ENCODE measurements at regions not wholly inside any gene's neighbourhood (a gene's known extent, or its start where the extent isn't known, plus 50 kb on each side); places are given as distances from the start of the nearest gene placed in this dataset.

- Histone ChIP-seq H3K27ac (ENCODE audit: low read length) (no peak overlapping the region), H3K4me1 (ENCODE audit: control insufficient read depth, insufficient read depth, low read length) (0 out of 2 replicates have a peak, but pooled peaks cover 2% of the 10 kb centered on the region), H3K4me3 (ENCODE audit: low read depth in 2 of 2, low read length in 2 of 2) (no peak overlapping the region), H3K9me3 (ENCODE audit: control insufficient read depth, insufficient read depth, low read depth, low read length) (no peaks in the 10 kb centered on the region), H3K27me3 (ENCODE audit: control insufficient read depth, insufficient read depth, low read length) (no peaks in the 10 kb centered on the region), H3K36me3 (ENCODE audit: control insufficient read depth, insufficient read depth, low read length) (no peaks in the 10 kb centered on the region)
- ATAC-seq, result no peak
- POLR2A ChIA-PET, result interaction anchor here (0.6 kb wide), 1 partner anchor 24 kb away, joined by 16 read pairs; no protein-coding TSS in a partner anchor
- BruUV-seq (replicated peaks), result no TSS peak
- DNase-seq (ENCODE audit: low read depth, low spot score), result no peak
- TF ChIP-seq TCF7L2 (IDR thresholded peaks at IDR 0.05; ENCODE audit: low read depth, low read length), result no peak
- no peak for TF ChIP-seq REST (IDR thresholded peaks at IDR 0.05; ENCODE audit: insufficient read depth in 1 of 2, low read depth in 2 of 2, low read length in 1 of 2)
- TF ChIP-seq POLR2AphosphoS5 (IDR thresholded peaks at IDR 0.05; ENCODE audit: low read depth, low read length), result no peak
- no peak for TF ChIP-seq SIN3A (IDR thresholded peaks at IDR 0.05; ENCODE audit: borderline replicate concordance, insufficient read depth, low read depth, low read length)
- no peak for TF ChIP-seq CTCF (IDR thresholded peaks at IDR 0.05)
- intact Hi-C loops (cut with micrococcal nuclease; ENCODE audit: unreplicated experiment), result no loop called here
- in situ Hi-C loops (cut with HindIII; ENCODE audit: low pct_unique_long_range_greater_than_20kb, low sequenced_read_pairs), result no loop called here
- CTCF ChIA-PET, result no interaction called here
Measured at GRCh38 chr2:113826346-113827285, 63.3 kb upstream of the ACTR3 start.

- Histone ChIP-seq H3K4me3 (ENCODE audit: low read depth in 2 of 2, low read length in 2 of 2) (no peak overlapping the region), H3K9me3 (ENCODE audit: control insufficient read depth, insufficient read depth, low read depth, low read length) (no peaks in the 10 kb centered on the region), H3K36me3 (ENCODE audit: control insufficient read depth, insufficient read depth, low read length) (no peaks in the 10 kb centered on the region), H3K27me3 (ENCODE audit: control insufficient read depth, insufficient read depth, low read length) (no peaks in the 10 kb centered on the region), H3K4me1 (ENCODE audit: control insufficient read depth, insufficient read depth, low read length) (peaks cover 4% of the 10 kb centered on the region), H3K27ac (ENCODE audit: low read length) (no peak overlapping the region)
- ChIA-PET CTCF (no interaction called here), POLR2A (no interaction called here)
- in situ Hi-C loops (cut with HindIII; ENCODE audit: low pct_unique_long_range_greater_than_20kb, low sequenced_read_pairs), result no loop called here
- no peak for TF ChIP-seq SIN3A (IDR thresholded peaks at IDR 0.05; ENCODE audit: borderline replicate concordance, insufficient read depth, low read depth, low read length)
- TF ChIP-seq TCF7L2 (IDR thresholded peaks at IDR 0.05; ENCODE audit: low read depth, low read length), result no peak
- no peak for TF ChIP-seq REST (IDR thresholded peaks at IDR 0.05; ENCODE audit: insufficient read depth in 1 of 2, low read depth in 2 of 2, low read length in 1 of 2)
- no peak for TF ChIP-seq CTCF (IDR thresholded peaks at IDR 0.05)
- no peak for TF ChIP-seq POLR2AphosphoS5 (IDR thresholded peaks at IDR 0.05; ENCODE audit: low read depth, low read length)
- DNase-seq (ENCODE audit: low read depth, low spot score), result no peak
- BruUV-seq (replicated peaks), result no TSS peak
- no peak for ATAC-seq
- intact Hi-C loops (cut with micrococcal nuclease; ENCODE audit: unreplicated experiment), result no loop called here
Measured at GRCh38 chr2:113823716-113824595, 65.9 kb upstream of the ACTR3 start.
